CD4-positive, alpha-beta T cell treated with Interferon alpha-2 for 1 hour (primary cell): ENCODE measurements at regions not wholly inside any gene's neighbourhood (a gene's known extent, or its start where the extent isn't known, plus 50 kb on each side); places are given as distances from the start of the nearest gene placed in this dataset.

Experiments used
- DNase-seq, 2 donors: peaks; one replicate each; pipeline ENCODE4 v3.0.0-alpha.2; 2020 to 2022

DNA sequence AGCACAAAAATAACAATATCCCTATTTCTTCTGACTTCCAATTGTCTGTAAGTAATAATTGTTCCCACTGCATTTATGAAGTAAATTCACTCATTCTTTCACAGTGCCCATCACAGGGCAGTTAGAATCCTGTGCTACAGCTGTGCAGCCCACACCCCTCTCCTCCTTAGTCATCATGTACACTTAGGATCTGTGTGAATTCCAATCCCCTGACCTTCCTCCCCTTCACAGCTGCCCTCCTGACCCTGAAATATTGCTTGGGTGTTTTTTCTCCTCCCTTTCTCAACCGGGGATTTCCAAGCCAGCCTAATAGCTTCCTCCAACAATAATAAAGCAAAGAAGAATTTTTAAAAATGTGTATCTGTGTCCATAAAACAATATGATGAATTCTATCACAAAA lies 91.5 kb upstream of the BEND6 start:
- DNase-seq, result no peak

DNA sequence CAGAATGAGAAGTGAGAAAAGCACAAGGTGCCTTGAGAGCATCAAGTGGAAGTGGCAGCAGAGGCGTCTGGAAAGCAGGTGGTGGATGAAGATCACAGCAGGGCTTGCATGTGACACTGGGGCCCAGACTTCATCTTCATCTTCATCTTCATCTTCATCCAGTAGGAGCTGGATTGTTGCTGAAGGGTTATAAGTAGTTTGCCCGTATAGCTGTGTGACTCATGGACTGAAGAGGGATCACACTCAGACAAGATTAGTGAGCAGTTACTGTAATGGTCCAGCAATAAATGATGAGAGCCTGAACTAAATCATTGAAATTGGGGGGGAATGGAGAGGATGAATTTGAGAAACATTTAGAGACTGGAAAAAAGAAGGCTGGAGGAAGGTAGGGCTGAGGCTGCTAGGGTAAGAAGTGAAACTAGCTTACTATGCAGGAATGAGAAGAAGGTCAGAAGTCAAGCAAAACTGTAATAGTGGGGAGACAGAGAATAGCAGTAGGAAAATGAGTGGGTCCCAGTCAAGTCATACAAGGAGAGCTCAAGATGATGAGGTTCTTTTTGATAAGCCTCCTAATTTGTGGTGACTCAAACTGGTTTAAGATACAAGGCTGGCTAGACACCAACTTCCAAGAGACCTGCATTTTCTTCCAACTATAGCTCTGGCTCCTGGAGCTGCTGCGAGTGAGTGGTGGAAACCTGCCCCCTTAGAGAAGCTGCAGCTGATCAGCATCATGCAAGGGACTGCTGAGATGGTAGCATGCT lies 92.3 kb upstream of the BEND6 start:
- no peak for DNase-seq

DNA sequence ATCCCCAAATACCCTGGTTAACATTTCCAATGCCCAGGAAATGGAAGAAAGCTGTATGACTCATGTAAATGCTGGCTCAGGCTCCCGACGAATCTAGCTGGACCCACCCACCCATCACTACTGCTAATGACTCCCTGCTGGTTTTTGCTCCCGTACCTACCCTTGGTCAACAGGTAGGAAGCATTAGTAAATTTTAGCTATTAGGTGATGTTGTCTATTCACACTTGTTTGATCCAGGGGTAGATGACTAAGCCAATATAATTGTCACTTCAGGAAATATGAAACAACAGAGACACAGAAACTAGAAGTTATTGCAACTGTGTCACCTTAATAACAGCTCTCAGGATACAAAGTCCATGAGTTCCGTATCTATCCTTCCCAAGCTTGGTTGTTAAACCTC lies 94.4 kb upstream of the BEND6 start:
- DNase-seq, result no peak

DNA sequence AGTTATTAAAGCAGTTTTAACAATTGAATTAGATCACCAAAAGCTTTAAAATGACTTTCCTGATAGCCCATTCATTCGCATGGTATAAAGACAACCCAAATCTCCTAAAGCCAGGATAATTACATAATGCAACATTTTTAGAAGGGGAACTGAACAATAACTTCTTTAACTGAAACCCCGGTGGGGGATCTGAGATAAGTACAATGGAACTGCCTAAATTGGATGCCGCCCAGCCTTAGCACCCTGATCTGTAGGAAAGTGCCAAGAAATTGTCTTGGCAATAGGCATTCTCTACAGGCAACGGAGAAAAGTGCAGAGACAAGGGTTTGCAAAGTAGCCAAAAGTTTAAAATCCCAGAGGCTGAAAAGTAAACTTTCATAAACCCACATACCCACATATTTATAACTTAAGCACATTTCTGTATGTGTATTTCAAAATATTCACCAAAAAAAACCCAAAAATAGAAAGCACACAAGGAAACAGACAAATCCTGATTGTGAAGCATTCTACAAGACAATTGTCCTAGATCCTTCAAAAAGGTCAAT lies 98.8 kb upstream of the BEND6 start:
- DNase-seq, result no peak

DNA sequence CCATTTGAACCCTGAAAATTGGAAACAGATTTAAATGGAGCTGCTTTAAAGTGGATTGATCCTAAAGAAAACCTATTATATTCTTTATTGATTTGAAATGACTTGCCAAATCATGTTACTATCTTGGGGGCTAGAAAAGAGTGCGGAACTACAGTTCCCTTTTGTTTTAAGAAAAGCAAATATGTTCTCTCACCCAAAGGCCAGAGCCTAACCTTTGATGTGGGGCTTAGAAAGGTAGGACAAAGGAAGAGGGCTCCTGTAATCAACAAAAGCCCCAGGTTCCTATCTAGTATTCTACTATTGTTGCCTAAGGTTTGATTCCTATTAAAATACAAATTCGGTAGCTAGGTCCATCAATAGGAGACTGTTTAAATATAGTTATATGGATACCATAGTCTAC lies 100.8 kb upstream of the BEND6 start:
- no peak for DNase-seq

DNA sequence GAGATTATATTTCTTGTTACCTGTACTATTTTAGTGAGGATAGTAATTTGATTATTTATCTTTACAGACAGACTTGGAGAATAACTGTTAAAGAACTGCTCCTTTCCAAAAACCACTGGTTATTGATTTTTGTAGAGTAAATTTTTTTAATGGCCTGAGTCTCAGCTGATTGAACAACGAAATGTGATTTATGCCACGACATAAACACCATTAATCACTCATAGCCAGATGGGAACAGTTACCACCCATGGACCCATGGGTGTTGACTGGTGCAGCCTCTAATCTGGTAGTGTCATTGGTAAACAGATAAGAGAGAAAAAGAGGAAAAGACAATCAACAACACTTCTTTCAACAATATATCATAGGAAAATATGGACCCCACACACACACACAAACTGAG lies 101.4 kb upstream of the BEND6 start:
- DNase-seq, result no peak

DNA sequence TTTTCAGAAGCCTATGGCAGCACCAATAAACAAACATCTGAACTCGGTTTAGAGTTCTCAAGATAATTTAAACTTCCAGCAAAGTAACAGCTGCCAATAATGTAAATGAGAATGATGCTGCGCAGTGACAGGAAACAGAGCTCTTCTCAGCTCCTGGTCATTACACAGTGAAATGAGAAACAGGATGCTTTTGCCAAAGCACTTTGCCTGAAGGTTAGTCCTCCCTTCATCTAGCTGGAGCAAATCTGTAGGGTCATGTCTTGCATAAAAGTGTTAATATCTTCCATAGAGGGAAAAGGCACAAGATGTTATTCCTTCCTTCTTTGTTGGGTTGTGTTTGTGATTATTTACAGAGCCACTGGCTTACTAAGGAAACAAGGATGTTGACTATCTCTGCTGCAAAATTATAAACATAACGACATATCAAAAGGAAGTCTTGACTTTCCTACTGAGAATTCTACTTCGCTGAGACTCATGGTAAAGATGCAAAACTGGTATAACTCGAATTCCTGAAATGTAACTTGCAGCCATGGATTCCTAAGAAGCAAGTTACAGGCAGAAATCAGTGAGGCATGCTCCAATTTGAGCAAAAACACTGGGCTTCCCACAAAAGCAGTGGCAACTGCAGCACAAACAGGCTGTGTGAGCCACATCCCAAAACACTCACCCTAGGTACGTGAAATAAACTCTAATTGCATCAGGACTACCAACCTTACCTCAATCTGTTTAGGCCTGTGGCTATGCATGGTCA lies 102.5 kb upstream of the BEND6 start:
- DNase-seq, result no peak

DNA sequence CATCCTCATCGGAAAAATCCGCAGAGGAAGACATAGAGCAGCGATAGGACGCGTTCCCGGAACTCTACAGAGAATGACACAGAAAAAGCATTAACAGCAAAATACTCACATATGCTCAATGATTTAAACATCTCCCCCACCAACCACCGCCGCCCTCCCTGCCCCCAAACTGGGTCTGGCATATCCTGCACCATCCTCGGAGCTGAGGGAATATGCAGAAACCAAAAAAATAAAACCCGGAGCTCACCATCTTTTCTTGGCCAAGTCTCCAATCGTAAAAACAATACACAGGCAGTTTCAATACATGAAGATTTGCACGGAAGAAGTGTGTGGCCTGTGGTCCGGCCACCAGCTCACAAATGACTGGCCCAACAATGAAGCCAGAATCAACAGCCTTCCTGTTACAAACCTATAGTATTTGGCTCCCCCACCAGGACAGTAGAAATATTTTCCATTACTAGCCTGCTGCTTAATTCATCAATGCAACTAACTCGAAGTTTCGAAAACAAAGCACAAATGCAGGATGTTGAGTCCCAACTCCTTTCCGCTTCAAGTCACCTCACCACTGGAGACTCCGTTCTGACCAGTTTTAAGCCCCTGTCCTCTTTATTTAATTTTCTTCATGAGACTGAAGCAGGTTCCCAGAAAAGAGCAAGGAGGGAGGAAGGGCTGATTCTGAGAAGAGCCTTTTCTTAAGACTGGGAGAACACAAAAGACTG lies 103.2 kb upstream of the BEND6 start:
- peak; percentile 8 to 41 for DNase-seq

DNA sequence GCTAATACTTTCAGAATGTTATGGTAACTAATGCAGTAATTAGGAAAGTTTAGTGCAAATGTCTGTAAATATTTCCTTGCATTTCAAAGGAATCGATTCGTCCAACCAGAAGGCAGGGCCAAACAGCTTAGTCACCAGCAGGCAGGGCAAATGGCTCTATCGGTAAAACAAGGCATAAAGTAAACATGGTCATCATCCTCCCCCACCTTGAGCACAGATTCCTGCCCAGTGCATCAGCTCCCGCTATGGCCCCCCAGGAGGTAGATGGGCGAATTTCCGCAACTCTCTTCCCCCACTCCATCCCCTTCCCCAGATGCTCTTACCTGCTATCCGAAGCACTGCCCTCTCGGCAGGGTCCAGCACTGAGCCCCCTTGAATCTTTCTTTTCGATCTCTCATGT lies 103.8 kb upstream of the BEND6 start:
- no peak for DNase-seq

DNA sequence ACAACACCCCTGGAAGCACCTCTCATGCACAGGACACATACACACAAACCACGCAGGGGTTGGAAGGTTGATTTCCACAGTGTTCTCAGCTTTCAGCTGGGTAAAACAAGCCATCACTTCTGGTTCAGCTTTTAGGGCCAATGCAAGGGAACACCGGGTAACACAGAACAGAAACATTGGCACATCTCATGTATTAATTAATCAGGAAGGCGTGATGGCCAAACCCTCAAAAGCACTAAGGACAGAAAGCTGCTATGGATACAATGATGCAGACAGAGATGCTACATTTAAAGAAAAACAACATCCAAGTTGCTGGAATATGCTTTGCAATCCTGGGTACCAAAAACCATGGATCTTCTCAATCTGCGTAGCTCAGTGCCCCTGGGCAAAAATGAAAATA lies 104.3 kb upstream of the BEND6 start:
- DNase-seq, result no peak

DNA sequence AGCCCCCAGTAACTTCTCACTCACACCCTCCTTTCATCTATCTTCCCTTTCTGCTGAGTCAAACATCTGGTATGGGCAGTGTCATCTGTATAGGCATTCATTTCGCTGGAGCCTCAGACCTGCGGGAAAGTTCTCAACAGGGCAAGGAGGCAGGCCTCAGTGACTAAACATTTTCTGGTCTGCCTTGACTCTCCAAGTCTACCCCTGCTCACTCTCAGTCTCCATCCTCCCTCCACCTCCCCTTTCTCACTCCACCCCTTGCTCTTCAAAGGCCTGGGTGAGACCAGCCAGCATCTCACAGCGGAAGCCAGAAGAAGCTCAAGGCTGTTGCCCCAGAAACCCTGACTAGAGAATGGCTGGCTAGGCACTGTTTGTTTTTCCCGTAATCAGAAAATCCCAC lies 105.0 kb upstream of the BEND6 start:
- no peak for DNase-seq

DNA sequence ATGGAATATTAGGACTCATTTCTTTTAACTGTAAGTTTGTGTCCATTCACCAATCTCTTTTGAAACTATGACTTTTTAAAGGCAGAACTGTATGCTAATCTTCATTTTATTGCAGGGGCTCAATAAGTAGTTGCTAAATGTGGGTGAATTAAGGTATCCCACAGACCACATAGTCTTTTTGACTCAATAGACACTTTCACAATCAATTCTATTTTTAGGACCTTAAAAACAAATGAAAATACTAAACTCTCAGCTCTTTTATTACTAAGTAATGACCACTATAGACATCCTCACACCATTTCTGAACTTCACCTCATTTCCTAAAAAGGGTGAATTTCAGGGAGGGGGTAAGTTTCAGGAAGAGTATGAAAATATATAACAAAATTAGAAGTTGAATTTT lies 106.8 kb upstream of the BEND6 start:
- DNase-seq, result no peak

DNA sequence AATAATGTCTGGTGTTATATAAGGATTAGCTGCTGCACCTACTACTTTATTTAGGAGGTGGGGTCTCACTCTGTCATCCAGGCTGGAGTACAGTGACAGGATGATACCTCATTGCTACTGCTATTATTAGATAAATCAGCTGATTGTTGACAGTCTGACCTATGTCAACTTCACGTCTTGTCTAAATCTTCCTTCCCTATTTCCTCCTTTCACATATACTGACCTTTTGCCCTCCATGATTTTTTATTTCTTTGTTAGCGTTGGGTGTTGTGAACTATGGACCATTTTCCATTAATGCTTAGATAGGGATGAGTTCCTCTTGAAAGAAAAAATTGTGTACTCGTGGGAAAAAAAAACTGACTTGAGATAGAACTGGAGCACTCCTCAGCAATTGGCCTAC lies 109.9 kb upstream of the BEND6 start:
- no peak for DNase-seq

DNA sequence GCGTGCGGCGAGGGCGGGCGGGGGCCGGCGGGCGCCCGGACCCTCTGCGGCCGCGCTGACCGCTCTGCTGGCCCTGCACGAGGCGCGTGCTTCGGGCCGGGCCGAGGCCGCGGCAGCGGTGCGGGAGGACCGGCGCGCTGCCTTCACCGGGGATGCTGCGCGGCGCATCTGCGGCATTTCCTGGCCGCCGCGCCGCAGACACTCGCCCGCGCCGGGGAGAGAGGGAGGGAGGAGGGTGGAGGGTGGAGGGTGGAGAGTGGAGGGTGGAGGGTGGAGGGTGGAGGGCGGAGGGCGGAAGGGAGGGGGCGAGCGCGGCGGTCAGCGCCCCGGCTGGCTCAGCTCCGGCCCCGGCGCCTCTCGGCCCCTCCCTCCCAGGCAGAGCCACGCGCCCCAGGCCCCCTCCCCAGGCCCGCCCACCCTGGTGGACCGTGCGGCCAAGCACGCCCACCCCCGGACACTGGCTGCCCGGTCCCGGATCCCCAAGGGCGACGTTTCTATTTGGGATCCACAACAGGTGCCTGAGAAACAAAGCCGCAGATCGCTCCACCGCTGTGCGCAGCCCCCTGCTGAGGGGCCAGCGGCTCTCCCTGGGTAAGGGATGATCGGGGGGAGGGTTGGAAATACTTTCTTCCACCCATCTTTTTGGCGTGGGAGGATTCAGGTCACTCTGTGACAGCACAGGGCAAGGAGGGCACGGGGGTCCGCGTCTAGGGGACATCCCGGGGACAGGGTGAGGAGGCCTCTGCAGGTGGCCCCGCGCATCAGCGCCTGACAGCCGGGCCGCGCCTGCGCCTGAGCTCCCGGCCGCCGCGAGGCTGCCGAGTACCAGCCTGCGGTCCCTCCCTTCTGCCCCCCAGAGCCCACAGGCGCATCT lies 111.2 kb upstream of the BEND6 start:
- DNase-seq, result peak; percentile 64

DNA sequence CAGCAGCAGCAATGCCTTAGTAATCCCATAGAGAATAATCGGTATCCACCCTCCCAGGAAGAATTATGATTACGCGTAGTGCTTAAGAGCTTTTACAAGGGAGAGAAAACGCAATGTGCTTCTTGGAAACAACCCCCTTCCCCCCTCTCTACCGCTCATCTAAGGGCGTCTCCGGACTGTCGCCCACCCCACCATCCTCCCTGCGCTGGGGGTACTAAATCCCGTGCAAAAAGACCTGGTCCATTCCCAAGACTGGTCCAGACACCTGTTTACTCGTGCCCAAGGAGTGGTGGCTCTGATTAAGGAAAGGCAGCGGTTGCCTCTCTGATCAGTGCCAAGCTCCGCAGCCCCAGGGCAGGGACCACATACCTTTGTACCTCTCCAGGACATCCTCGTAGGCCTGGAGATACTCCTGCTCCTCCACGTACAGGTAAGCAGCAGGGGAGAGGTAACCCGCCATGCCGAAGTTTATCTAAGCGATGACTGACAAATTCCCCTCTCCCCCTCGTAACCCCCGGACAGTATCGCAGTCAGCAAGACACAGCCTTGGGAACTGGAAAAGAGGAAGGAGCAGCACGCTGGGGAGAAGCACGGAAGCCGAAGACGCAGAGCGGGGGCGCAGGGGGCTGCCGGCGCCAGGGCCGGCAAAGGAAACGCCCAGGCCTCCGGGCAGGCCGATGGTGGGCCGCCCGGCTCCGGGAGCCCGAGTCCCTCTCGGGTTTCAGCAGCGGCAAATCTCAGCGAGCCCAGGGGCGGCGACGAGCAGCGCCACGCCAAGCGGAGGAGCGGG lies 112.0 kb upstream of the BEND6 start:
- peak in 1 of 2 donors; percentile 3 for DNase-seq

DNA sequence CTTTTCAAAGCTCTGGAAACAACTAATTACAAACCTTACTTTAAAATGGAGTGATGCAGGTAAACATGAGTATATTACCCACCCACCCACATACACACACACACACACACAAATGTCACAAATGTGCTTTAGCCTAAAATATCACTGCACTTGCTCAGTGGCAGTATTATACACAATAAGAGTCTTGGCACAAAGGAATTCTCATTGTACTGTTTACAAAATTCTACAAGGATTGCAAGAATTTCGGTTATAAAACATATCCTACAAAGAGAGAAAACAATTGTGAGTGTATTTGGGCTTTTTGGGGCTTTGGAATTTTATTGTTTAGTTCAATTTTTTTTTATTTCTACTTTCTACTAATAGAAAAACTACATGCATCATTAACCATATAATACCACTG lies 113.2 kb upstream of the BEND6 start:
- DNase-seq, result no peak

DNA sequence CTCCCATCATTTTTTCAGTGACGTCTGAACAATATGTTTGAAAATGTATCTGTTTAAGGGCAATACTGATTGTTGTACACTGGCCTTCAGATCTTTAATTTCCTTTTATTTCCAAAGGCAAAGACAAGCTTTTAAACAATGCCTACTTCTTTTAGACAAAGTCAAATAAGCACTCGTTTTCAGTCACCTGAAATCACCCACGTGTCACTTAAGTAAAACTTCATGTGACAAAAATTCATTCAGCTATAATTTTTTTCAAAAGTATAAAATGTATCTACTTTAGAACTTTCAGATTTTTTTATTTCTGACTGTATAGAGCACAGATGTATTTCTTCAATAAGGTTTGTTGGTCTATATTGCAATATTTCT lies 113.5 kb upstream of the BEND6 start:
- DNase-seq, result no peak

DNA sequence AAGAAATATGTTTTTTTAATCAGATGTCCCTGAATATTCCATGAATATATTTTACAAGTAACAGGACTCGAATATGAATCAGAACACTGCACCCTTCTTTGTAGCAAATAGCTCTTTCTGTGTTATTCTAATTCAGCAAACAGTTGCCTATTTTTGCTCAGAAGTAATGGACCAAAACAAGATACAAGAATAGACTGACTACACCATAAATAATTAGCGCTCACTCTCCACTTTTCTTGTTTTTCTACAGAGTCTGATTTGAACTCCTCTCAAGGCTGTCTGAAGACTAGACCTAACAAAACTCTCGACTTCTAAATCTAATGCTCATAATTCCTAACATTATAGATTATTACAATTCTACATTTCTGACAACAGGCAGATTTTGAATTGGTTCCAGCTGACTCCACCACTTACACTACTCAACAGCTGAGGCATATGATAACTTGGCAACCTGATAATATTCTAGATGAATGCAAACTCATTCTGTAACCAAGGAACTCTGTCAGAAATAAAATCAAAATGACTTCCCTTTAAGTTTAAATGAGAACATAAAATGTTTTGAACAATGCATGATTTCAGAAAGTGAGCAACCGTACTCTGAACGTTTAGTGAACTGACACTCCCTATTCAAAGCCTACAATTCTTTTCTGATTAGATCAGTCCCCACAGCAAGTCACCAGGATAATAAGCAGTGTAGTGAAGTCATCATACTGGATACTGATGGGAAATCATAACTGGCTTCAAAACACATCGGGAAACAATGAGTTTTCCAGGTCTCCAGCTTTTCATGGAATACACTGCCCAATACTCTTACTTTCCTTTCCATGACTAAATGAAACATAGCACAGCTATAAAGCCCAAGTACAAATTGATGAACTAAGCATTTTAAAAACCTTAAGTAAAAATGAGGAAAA lies 114.2 kb upstream of the BEND6 start:
- no peak for DNase-seq

DNA sequence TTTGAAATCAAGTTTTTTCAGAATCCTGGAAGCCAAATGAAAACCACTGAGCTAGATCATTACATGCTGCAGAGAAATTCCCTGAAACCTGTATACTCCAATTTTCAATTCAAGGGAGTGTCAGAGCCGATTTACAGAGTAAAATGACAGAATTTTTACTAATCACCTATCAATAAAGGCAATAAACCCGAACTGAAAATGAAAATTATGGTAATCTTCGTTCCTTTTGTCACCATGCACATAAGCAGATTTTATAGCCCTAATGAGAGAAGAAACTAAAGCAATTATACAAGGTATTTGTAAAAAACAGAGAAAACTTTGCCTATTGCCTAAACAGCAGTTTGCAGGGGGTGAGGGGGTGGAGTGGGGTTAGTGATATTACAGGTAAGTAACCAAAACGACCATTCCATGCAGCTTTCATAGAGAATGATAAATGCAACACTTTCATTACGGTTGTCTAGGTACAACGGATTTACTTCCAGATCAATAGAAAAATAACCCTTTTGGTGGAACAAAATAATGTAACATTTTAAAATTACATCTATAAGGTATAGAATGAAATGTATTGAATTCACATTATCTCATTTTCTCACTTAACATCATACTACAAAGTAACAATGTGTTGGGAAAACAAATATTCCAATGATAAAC lies 115.2 kb upstream of the BEND6 start:
- no peak for DNase-seq

DNA sequence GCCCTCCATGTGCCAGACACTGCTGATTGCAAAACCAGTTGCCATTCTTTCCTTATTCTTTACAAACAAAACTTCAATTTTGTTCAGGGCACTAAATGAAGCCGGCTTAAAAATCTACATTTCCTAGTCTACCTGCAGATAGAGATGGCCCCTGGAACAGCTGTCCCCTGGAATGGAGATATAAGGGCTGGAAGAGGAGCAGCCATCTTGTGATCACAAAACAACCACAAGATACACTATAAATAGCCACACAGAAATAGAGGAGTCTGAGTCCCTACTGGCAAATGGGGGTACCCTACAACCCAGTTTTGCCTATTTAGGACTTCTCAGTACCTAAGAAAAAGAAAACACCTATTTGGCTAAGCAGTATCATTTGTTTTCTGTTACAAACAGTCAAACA lies 115.9 kb upstream of the BEND6 start:
- no peak for DNase-seq
